Activated T-cell treated with anti-CD3 and anti-CD28 coated beads, Interleukin-2, amount 50 U/mL, for 48 hours (primary cell): ENCODE measurements at regions not wholly inside any gene's neighbourhood (a gene's known extent, or its start where the extent isn't known, plus 50 kb on each side); places are given as distances from the start of the nearest gene placed in this dataset.

ENCODE experiments used
- DNase-seq, 2 experiments: peaks; one replicate each; pipeline ENCODE4 v3.0.0-alpha.2; 2020

DNA sequence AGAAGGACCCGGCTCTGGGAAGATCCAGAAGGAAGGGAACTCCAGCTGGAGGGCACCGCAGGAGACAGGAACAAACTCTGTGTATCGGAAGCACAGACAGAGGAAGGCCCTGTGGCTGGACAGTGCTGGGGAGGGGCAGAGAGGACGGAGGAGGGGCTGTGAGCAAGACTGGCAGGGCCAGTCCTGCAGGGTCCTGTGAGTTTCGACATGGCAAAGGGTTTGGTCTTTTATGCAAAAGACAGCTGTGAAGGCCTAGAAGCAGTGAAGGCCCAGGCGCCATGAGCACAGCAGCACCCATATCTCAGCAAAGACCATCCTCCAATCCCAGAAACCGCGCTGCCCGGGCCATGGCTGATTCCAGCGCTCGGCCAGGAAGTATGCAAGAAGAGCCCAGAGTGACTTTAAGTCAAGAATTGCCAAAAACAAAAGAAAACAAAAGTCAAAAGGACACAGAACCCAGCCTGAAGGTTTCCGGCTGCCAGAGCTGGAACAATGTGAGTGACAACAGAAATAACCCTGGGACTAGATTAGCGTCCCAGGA, 126.5 kb downstream of the NCOR2 start:
- no peak for DNase-seq

DNA sequence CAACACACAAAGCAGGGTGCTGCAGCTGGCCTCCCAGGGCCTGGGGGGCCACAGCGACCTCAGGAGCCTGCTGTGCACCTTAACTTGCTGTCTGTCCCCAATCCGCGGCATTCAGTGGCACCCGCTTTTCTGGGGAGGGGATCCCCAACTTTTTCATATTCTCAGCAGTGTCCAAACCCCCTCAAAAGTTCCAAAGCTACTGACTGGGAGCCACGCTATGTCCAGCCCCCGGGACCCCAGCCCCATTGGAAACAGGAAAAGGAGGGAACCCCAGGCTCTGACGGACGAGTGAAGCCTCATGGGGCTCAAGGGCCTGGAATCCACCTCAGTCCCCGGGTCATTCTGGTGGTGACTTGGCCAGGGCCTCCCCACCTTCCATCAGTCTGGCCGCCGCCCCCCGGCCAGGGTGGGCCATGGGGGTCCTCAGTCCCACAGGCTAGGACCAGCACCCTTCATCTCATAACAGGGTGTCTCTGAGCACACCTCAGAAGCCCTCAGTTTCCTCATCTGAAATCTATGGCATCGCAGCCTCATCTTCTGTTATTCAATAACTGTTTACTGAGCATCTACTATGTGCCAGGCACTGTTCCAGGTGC, 127.3 kb downstream of the NCOR2 start:
- no peak for DNase-seq

DNA sequence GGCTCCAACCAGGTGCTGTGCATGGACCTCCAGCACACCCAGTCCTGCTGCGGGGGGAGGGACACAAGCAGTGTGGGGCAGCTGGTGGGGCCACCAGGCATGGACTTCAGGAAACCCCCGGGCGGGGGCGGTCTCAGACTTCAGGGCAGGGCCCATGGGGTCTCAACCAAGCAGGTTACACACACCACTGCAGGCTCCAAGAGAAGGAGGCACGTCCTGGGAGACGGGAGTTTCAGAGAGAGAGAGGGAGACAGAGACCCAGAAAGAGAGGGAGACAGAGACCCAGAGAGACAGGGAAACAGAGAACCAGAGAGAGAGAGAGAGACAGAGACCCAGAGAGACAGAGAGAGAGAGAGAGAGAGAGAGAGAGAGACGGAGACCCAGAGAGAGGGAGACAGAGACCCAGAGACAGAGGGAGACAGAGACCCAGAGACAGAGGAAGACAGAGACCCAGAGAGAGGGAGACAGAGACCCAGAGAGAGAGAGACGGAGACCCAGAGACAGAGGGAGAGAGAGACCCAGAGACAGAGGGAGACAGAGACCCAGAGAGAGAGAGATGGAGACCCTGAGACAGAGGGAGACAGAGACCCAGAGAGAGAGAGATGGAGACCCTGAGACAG, 128.9 kb downstream of the NCOR2 start:
- no peak for DNase-seq

DNA sequence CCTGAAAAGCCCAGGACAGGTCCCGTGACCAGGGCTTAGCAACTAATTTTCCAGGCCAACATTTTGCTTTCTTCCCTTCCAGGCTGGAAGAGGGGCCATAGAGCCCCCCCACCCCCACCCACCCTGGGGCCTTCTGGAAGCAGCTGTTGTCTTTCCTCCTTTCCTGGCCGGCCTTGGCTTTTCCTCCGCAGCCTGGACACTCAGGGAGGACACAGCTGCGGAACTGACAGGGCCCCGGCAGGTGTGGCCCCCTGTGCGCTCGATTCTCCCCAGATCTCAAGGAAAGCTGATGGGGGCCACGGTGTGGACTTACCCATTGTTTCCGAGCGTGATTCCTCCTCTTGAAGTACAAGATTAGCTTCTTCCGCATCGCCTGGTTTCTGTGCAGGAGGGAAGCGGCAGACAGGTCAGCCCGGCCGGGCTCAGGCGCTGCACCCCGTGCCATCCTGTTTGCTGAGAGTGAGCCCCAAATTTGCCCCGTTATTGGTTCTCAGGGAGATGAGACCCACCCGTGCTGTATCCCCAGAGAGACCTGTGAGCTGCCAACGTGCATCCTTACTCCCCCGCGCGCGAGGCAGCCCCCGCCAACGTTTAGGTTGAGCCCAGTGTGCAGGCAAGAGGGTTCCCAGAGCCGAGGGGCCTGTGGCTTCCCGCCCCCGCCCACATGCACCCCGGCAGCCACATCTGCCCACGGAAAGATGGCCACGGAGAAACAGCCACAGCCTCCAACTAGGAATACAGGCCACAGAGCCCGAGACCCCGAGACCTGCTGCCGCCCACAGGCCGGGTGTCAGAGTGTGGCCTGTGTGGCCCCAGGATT, 129.6 kb downstream of the NCOR2 start:
- no peak for DNase-seq

DNA sequence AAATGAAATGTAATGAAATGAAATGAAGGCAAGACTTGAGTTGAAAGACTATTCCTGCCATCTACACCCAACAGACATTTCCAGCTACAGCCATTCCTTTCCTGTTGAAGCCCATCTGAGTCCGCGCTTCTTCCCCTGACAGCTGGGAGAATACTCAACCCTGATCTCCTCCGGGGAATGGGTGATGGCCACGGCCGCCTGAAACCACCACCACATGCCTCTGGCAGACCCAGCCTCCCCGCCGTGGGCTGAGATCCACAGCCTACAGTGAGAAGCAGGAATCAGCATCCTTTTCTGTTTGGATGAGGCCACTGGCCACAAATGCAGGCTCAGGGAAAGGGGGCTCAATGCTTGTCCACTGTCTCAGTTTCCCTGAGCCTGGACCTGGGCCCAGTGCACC, 130.3 kb downstream of the NCOR2 start:
- no peak for DNase-seq

DNA sequence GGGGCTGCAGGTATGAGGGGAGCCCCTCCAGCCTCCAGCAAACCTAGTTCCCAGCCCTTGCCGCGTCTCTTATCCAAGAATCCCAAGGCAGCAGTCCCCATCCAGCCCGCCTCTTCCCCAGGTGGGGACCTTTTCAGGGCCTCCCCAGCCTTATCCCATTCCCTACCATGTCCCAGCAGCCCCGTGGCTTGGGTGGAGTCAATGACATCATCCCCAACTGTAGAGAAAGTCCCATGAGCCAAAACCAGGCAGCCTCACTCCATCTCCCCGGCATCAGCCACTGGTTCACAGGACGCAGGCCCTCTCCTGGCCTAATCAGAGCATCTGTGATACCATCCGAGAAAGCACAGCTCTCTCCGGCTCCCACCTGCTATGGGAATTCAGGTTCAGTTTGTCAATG, 131.0 kb downstream of the NCOR2 start:
- no peak for DNase-seq

DNA sequence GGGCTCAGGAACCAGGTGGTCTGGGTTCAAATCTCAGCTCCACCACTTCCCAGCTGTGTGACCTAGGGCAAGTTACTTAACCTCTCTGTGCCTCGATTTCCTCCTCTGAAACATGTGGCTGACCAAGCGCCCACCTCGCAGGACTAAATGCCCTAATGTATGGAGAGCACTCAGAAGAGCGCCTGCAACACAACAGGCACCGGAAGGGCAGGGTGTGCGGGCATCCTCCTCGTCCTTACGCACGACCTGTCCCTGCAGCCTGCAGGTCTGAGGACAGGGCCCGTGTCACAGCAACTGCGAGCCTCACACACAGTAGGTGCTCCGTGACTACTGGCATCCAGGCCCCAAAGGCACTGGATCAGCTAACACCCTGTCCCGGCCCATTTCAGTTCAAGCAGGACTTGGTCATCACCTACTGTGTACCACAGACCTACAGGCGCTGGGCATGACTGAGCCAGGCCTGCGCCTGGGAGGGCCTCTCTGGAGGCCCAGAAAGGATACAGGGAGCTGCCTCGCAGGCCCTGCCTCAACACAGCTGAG, 131.5 kb downstream of the NCOR2 start:
- DNase-seq = no peak

DNA sequence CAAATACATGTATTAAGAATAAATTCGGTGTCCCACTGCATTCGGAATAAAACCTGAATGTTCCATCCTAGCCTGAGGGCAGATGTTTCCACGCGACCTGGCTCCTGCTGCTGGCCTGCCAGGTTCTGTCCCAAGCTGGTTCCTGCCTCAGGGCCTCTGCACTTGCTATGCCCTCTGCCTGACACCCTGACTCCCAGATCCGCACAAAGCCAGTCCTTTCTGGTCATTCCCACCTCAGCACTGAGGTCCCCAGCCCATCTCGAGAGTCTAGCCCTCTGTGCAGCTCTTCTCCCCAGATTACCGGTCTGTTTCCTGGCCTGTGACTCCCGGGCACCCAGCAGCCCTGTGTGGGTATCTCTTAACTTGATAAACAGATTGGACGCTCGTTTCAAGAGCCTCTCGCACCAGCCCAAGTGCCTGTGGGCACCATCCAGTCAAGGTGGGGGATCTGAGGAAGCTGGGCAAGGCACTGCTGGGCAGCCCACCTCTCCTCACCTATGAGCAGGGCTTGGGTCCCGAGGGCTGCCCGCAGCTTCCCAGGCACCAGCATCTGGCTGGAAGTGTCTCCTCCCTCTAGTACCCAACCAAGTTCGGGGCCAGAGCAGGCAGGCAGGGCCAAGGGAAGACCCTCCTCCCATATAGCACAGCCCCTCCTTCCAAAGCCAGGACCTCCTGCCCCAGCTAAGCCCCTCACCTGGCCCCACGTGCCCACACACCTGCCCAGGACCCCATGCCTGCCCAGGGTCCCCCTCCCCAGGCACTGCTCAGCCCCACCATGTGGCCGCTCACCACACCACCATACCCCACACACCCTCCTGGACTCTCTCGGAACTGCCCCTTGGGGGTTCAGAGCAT, 132.2 kb downstream of the NCOR2 start:
- DNase-seq = no peak

DNA sequence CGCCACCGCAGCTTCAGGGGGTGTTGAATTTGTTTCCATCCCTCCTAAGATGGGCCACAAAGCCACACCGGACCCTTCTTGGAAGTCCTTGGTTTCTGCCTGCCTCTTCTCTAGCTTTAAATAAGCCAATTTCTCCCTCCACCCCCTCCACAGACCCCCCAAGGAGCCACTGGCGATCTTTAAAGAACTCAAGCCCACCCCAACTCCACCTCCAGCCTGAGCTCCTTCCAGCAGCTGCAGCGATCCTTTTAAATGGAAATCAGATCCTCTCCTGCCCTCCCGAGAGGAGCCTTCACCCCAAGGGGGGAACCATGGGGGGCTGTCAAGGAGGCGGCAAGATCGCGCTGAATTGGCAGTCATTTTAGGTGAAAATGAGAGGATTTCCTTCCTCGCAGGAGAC, 133.1 kb downstream of the NCOR2 start:
- no peak for DNase-seq

DNA sequence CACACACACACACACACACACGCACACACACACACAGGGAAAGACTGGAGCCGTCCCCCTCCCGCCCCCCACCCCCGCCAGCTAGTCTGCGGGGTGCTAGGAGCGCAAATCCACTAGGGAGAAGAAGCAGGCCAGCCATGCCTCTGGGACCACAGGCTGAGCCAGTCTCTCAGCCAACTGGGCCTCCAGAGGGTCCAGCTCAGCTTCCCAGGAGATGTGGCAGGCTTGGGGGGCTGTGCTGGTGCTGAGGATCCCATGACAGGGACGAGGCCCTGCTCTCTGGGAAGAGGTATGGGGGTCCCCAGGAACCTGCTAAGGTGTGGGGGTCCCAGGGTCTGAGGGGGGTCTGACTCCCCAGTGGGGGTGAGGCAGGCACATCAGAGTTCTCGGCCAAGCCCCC, 133.5 kb downstream of the NCOR2 start:
- DNase-seq = no peak

DNA sequence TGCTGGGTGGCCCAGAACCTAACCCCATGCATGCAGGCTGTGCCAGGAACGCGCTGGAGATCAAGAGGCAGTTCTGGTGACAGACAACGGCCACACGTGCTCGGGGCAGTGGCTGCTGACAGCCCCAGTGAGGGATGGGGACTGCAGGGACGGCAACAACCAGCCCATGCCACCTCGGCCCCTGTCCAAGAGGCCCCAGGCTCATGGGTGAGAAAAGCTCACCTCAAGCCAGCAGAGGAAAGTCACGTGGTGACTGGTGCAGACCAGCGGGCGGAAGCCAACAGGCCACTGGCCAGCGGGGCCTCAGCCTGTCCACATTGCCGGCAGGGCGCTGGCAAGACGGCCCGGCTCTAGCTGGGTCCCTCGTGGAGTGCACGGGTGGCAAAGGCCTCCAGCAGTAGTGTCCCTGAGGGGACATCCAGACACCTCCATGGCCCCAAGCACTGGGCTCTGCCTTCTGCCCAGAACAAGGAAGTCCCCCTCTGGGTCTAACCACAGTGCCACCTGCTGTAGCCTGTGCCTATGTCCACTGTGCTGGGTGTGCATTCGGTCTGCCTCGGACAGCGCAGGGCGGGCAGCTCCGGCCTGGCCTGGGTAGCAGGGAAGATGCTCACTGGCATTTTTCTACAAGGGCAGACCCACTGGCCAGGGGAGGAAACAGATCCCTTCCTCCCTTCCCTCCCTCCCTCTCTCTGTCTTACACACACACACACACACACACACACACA, 134.1 kb downstream of the NCOR2 start:
- no peak for DNase-seq

DNA sequence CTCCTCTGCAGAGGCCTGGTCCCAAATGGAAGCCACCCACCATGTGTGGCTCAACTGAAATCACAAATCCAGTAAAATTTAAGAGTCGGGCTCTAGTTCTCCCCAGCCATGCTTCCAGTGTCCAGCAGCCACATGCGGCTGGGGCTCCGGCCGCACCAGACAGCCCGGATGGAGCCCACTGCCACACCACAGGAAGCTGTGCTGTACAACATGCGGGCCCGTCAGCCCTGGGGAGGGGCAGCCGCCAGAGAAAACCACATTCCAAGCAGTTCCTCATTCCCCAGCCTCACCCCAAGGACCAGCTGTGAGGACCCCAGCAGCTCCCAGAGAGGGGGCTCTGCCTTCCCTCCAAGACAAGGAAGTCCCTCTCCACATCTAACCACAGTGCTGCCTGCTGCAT, 135.0 kb downstream of the NCOR2 start:
- DNase-seq = no peak

DNA sequence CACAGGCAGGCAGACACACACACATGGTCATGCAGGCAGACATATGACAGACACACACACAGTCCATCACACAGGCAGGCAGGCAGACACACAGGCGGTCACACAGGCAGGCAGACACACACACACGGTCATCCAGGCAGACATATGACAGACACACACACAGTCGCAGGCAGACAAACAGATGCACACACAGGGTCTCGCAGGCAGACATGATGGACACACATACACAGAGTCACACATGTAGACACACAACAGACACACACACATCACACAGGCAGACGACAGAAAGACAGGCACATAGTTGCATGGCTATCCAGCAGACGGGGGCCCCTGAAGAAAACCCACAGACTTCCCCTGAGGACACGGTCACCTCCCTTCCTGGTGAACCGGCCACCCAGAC, 135.4 kb downstream of the NCOR2 start:
- DNase-seq = no peak

DNA sequence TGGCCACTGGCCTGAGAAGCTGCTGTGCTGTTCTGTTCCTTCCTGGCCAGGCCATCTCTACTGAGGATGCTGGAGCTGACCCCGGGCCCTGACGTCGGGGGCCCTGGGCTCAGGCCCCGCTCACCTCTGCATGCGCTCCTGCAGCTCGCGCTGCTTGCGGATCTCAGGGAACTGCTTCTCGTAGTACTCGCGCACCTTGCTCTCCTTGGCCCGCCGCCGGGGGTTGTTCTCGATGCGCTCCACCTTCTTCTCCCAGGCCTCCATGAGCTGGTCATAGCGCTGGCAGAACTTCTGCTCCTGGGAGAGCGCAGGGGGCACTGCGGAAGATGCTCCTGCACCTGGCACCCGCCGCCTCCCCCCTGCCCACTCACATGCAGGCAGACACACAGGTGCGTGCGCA, 135.6 kb downstream of the RFLNA start:
- DNase-seq = no peak

DNA sequence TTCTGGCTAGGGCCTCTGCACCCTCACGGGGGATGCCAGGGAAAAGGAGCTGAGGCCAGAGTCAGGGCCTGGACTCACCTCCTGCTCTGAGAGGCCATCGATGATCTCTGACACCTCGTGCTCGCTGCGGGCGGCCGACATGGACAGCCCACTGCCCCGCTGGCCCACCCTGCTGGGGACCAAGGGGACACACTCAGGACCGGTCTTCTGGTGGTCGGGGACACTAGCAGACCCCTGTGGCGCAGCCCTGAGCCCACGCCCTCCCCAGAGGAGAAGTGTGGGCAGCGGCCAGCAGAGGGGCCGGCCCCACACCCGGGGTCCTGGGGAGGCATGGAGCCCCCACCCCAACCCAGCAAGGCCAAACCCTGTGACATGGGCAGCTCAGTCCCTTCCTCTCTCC, 134.6 kb downstream of the RFLNA start:
- DNase-seq = no peak

DNA sequence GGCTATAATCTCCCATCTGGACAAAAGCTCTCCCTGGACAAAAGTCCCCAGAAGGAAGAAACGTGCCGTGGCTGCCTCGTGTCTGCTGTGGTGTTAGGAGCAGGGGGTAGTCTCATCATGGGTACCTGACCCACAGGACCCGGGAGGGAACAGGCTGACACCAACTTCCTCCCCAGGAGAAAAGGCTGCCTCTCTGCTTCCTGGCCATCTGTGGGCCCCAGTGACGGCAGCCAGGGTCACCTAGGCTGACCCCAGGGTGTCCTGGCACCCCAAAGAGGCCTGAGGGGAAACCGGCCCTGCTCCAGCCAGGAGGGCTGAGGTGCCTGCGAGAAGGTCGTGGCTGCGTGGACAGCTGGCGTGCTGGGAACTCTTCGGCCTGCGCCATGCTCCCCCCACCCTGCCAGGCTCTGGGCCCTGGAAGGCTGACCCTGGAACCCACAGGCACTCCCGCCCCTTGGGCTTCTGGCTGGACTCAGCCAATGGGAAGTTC, 133.9 kb downstream of the RFLNA start:
- no peak for DNase-seq

DNA sequence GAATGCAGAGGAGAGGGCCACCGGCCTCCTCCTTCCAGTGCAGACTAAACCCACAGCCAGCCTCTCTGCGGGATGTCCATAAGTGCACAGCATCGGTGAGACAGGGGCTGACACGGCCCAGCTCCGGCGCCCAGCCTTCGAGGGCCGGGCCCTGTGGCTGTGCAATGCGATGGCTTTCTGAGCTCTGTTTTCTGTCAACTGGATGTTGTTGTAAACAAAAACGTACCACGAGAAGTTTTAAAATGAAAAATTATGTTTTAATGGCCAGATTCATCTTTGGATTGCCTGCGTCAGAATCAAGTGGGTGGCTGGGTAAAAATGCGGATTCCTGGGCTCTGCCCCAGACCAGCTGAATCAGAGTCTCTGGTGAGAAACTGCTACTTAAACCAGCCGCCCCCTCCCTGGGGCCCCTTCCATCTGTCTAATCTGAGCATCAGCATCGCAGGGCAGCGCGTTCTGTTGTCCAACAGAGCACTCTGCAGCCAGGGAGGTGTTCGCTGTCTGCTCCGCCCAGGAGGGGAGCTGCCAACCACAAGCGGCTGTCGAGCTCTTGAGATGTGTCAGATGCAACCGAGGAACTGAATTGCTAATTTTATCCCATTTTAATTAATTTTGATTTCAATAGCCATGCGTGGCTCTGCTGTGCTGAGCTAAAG, 133.4 kb downstream of the RFLNA start:
- no peak for DNase-seq

DNA sequence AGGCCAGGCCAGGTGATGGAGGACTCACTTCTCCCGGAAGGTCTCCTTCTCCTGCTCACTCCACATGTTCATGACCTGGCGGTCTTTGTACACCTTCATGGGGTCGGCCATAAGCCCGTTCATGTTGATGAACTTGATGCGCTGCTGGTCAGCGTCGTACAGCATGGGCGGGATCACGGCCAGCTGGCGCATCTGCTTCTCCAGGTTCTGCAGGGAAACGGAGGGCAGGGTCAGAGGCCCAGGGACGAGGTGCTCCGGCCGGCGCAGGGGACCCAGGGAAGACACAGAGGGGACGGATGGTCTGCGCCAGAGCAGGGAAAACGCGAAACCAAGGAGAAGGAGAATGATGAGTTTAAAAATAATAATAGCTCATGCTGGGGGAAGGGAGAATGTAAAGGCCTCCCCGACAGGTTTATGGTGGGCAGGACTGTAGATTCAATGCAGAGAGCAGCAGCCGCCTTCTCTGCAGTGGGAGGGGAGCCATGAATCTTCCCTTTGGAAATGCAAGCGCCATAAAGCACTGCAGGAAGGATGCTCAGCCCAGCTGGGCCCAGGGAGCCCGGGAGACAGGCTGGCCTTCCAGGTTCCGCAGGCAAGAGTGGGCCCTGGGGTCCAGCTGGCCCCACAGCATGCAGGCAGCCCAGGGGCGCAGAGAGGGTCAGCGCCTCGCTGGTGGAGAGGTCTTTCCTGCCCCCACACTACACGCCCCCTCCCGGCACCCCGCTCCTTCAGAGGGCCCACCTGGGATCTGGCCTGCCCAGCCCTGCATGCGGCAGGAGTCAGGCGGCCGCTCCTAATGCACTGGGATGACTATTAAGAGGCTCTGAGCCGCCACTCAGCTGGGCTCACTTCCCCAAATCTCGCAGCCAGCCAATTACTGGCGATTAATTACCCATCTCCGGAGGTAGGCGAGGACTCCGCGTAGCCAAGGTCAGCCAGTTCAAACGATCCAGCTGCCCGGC, 132.0 kb downstream of the RFLNA start:
- DNase-seq = no peak

DNA sequence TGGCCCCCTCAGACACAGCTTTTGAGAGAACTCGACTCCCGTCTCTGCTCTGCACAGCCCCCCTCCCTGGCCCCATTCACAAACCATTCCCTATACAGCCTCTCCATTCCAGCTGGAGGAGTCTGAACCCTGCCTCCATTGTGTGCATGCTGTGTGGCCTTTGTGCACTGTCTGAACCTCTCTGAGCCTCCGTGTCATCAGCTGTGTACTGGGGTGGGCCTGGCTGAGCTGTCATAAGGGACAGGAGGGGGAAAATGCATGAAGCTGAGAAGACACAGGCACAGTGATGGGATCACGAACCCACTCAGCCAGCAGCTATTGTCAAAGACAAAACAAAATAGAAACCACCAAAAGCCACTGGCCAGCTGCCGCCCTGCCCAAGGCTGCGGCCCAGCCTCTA, 130.8 kb downstream of the RFLNA start:
- DNase-seq = no peak

DNA sequence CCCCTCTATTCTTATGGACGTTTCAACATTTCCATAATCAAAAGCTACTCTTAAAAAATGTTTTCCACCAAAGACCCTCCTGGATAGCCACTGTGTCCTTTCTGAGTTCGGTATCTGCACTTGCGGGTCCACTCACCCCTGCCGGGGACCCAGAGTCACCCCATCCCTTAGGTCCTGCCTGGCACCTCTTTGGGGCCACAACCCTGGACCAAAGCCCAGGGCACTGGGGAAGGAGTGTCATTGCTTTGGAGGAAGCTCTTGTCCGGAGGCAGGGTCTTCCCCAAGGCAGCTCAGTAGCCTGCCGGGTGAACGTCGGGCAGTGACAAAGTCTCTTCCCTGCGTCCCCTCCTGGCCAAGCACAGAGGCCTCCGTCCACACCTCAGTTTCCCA, 129.6 kb downstream of the RFLNA start:
- DNase-seq = no peak
